ENCODE measurements at regions not wholly inside any gene's neighbourhood (a gene's known extent, or its start where the extent isn't known, plus 50 kb on each side); places are given as distances from the start of the nearest gene placed in this dataset.
"Not testable (repeated sequence)": the region's sequence is repeated elsewhere in the genome, so short reads cannot be mapped to it uniquely, and the experiment has no call there.

GRCh38 chr1:29397256-29397590, 160.9 kb downstream of the PTPRU start:
- DNase-seq (ENCODE audit: low read depth in 2 of 2): no peak

GRCh38 chr1:29396438-29397255, 160.3 kb downstream of the PTPRU start:
- DNase-seq (ENCODE audit: low read depth in 2 of 2): no peak

- DNase-seq (ENCODE audit: low read depth in 2 of 2): no peak
These were observed 159.6 kb downstream of the PTPRU start for GRCh38 chr1:29395736-29396437.

- DNase-seq (ENCODE audit: low read depth in 2 of 2): no peak
These were observed 158.4 kb downstream of the PTPRU start for GRCh38 chr1:29394521-29395225.

- no peak for DNase-seq (ENCODE audit: low read depth in 2 of 2)
These were observed 157.1 kb downstream of the PTPRU start for GRCh38 chr1:29393451-29393826.

GRCh38 chr1:29392486-29393450, 156.4 kb downstream of the PTPRU start:
- DNase-seq (ENCODE audit: low read depth in 2 of 2): no peak

GRCh38 chr1:29392036-29392435, 155.7 kb downstream of the PTPRU start:
- no peak for DNase-seq (ENCODE audit: low read depth in 2 of 2)

GRCh38 chr1:29391362-29391880, 155.1 kb downstream of the PTPRU start:
- no peak for DNase-seq (ENCODE audit: low read depth in 2 of 2)

GRCh38 chr1:29390491-29391361, 154.4 kb downstream of the PTPRU start:
- no peak for DNase-seq (ENCODE audit: low read depth in 2 of 2)

- DNase-seq (ENCODE audit: low read depth in 2 of 2): no peak
These were observed 153.8 kb downstream of the PTPRU start for GRCh38 chr1:29390075-29390474.

GRCh38 chr1:29389533-29390041, 153.3 kb downstream of the PTPRU start:
- no peak for DNase-seq (ENCODE audit: low read depth in 2 of 2)

- no peak for DNase-seq (ENCODE audit: low read depth in 2 of 2)
These were observed 152.6 kb downstream of the PTPRU start for GRCh38 chr1:29388884-29389283.

- no peak for DNase-seq (ENCODE audit: low read depth in 2 of 2)
These were observed 151.8 kb downstream of the PTPRU start for GRCh38 chr1:29388170-29388569.

GRCh38 chr1:29387210-29387609, 150.9 kb downstream of the PTPRU start:
- DNase-seq (ENCODE audit: low read depth in 2 of 2): no peak

- DNase-seq (ENCODE audit: low read depth in 2 of 2): not testable (repeated sequence)
These were observed 150.1 kb downstream of the PTPRU start for GRCh38 chr1:29386453-29386852.

- DNase-seq (ENCODE audit: low read depth in 2 of 2): no peak
These were observed 149.6 kb downstream of the PTPRU start for GRCh38 chr1:29385966-29386365.

- DNase-seq (ENCODE audit: low read depth in 2 of 2): no peak
These were observed 148.2 kb downstream of the PTPRU start for GRCh38 chr1:29384496-29385015.

GRCh38 chr1:29383746-29384371, 147.5 kb downstream of the PTPRU start:
- DNase-seq (ENCODE audit: low read depth in 2 of 2): no peak
